ENCODE measurements at regions not wholly inside any gene's neighbourhood (a gene's known extent, or its start where the extent isn't known, plus 50 kb on each side); places are given as distances from the start of the nearest gene placed in this dataset.

- TF ChIP-seq, protein P1, sequence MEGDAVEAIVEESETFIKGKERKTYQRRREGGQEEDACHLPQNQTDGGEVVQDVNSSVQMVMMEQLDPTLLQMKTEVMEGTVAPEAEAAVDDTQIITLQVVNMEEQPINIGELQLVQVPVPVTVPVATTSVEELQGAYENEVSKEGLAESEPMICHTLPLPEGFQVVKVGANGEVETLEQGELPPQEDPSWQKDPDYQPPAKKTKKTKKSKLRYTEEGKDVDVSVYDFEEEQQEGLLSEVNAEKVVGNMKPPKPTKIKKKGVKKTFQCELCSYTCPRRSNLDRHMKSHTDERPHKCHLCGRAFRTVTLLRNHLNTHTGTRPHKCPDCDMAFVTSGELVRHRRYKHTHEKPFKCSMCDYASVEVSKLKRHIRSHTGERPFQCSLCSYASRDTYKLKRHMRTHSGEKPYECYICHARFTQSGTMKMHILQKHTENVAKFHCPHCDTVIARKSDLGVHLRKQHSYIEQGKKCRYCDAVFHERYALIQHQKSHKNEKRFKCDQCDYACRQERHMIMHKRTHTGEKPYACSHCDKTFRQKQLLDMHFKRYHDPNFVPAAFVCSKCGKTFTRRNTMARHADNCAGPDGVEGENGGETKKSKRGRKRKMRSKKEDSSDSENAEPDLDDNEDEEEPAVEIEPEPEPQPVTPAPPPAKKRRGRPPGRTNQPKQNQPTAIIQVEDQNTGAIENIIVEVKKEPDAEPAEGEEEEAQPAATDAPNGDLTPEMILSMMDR (IDR thresholded peaks at IDR 0.05; ENCODE audit: low read depth, low read length), result no peak
- DNase-seq (ENCODE audit: low read depth, low spot score), result no peak
- no peak overlapping the region for H3K4me3 ChIP-seq (ENCODE audit: low read depth, low read length)
- in situ Hi-C loops (cut with HindIII; ENCODE audit: low sequenced_read_pairs), result no loop called here
These were observed 294.8 kb upstream of the FIGN start for GRCh38 chr2:164030623-164031022.

DNA sequence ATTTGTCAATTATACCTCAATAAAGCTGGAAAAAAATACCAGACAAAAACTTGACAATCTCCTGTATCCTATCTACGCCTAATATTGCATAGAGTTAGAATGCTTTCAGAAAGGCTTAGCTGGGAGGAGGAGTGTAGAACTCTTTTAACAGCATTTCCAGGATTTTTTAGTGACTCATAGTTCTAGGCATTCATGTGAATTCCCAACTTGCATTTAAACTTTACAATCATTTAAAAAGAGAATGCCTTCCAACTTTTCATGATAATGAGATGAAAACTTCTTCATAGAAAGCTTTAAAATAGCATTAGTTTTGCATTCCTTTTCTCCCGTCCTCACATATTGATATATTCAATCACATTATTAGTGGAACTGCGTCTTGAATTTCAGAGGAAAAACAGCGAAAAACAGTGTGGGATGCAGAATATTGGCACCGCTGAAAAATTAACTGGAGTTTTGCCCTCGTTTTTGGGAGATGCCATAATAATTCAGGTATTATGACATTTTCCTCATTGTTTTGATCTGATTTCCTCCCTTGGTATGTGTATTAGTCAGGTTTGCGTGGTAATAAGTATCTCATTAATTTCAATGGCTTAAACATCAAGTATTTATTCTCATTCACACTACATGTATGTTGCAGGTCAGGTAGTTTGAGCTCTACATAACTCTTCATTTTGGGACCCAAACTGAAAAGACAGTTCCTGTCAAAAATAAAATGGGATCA, 293.2 kb upstream of the FIGN start:
- TF ChIP-seq, protein P1 (IDR thresholded peaks at IDR 0.05; ENCODE audit: low read depth, low read length), result no peak
- in situ Hi-C loops (cut with HindIII; ENCODE audit: low sequenced_read_pairs), result no loop called here
- H3K4me3 ChIP-seq (ENCODE audit: low read depth, low read length), result no peak overlapping the region
- DNase-seq (ENCODE audit: low read depth, low spot score), result peak; percentile 59

GRCh38 chr2:164024396-164024795, 288.6 kb upstream of the FIGN start:
- TF ChIP-seq, protein P1 (IDR thresholded peaks at IDR 0.05; ENCODE audit: low read depth, low read length), result no peak
- in situ Hi-C loops (cut with HindIII; ENCODE audit: low sequenced_read_pairs), result no loop called here
- H3K4me3 ChIP-seq (ENCODE audit: low read depth, low read length), result no peak overlapping the region
- DNase-seq (ENCODE audit: low read depth, low spot score), result no peak

GRCh38 chr2:164023896-164024295, 288.1 kb upstream of the FIGN start:
- in situ Hi-C loops (cut with HindIII; ENCODE audit: low sequenced_read_pairs), result no loop called here
- TF ChIP-seq, protein P1 (IDR thresholded peaks at IDR 0.05; ENCODE audit: low read depth, low read length), result peak; percentile 4
- peak; percentile 27 for DNase-seq (ENCODE audit: low read depth, low spot score)
- H3K4me3 ChIP-seq (ENCODE audit: low read depth, low read length), result no peak overlapping the region

DNA sequence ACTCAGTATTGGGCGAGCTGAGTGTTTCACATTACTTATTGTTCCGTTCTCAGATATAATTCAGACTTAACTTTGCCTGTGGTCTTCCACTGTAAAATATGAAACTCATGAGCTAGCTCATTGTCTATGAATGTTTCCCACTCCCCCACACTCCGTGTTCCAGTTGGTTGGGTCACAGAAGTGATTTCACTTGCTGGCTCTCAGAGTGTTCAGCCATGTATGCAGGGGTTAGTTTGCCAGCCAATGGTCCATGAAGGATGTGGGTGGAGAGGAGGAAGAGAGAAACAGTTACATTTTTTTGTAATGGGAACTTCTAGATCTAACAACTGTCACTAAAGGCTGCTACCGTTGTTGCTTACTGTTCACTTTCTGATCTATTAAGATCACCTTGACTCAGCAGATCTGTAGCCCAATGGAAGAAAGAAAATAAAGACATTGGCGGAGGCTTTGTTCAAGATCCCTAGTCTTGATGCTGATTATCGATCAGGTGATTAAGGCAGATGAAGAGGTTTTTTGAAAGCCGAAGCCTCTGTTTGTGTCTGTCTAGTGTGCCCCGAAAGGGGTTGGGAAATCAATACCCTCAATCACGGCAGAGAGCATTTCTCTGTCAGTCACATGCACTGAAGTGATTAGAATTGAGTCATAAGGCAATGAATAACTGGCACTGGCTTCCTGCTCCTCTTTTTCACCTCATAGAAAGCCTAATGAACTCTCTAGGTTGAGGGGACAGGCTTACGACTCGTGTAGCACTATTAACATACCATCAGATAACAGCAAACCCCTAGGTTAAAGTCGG, 279.7 kb upstream of the FIGN start:
- peak; percentile 39 for DNase-seq (ENCODE audit: low read depth, low spot score)
- H3K4me3 ChIP-seq (ENCODE audit: low read depth, low read length), result no peak overlapping the region
- TF ChIP-seq, protein P1 (IDR thresholded peaks at IDR 0.05; ENCODE audit: low read depth, low read length), result no peak
- in situ Hi-C loops (cut with HindIII; ENCODE audit: low sequenced_read_pairs), result no loop called here

- in situ Hi-C loops (cut with HindIII; ENCODE audit: low sequenced_read_pairs), result no loop called here
- H3K4me3 ChIP-seq (ENCODE audit: low read depth, low read length), result no peak overlapping the region
- TF ChIP-seq, protein P1 (IDR thresholded peaks at IDR 0.05; ENCODE audit: low read depth, low read length), result no peak
These were observed 279.0 kb upstream of the FIGN start for GRCh38 chr2:164014791-164015190.

More at GRCh38 chr2:164014791-164015190, 279.0 kb upstream of the FIGN start:
- DNase-seq (ENCODE audit: low read depth, low spot score), result no peak
